Keratinocyte (primary cell): ENCODE measurements at regions not wholly inside any gene's neighbourhood (a gene's known extent, or its start where the extent isn't known, plus 50 kb on each side); places are given as distances from the start of the nearest gene placed in this dataset.

Source experiments
- DNase-seq: peaks from one replicate; pipeline ENCODE4 v3.0.0-alpha.2; 2011; ENCODE audit warnings: low read depth, missing footprints, low spot score
- FAIRE-seq: peaks from 2 replicates; lab custom pipeline; 2011; peaks lifted over from hg19 to GRCh38; lab: Jason Lieb, UNC
- H2AFZ ChIP-seq: 2 replicates; pipeline ENCODE4 v1.6.0; 2012; ENCODE audit warnings: low read length, control low read depth, inconsistent platforms; ENCODE audit not compliant: control insufficient read depth
- H3K27ac ChIP-seq: 2 replicates; pipeline ENCODE4 v1.5.1; 2011; ENCODE audit warnings: low read length; ENCODE audit not compliant: control insufficient read depth, insufficient read depth
- H3K27me3 ChIP-seq: 3 replicates; pipeline ENCODE4 v1.6.0; 2011; ENCODE audit warnings: low read length; ENCODE audit not compliant: control insufficient read depth, insufficient read depth; ENCODE audit errors: extremely low read depth
- H3K36me3 ChIP-seq, 2 experiments: 2 replicates in 1 of 2; 3 replicates in 1 of 2; pipeline ENCODE4 v1.5.1; 2011; ENCODE audit warnings: low read length in 2 of 2, mild to moderate bottlenecking in 1 of 2; ENCODE audit not compliant: control insufficient read depth in 2 of 2, insufficient read depth in 2 of 2; ENCODE audit errors: extremely low read depth in 1 of 2
- H3K4me1 ChIP-seq: 3 replicates; pipeline ENCODE4 v1.5.1; 2011; ENCODE audit warnings: low read length; ENCODE audit not compliant: control insufficient read depth, insufficient read depth; ENCODE audit errors: extremely low read depth
- H3K4me2 ChIP-seq: 3 replicates; pipeline ENCODE4 v1.6.0; 2011; ENCODE audit warnings: low read depth, low read length; ENCODE audit not compliant: control insufficient read depth, insufficient read depth; ENCODE audit errors: extremely low read depth
- H3K4me3 ChIP-seq, 3 experiments: fragments of 200-600 bp in 1 of 3; sonication (generic) in 1 of 3; 2 replicates in 2 of 3; 3 replicates in 1 of 3; pipeline ENCODE4 v1.5.1; 2011 to 2016; ENCODE audit warnings: low read length in 3 of 3, mild to moderate bottlenecking in 3 of 3, control low read depth in 2 of 3, inconsistent platforms in 1 of 3, low read depth in 1 of 3, mixed read lengths in 1 of 3, mixed run types in 1 of 3, moderate library complexity in 1 of 3; ENCODE audit not compliant: control insufficient read depth in 2 of 3, insufficient read depth in 2 of 3; ENCODE audit errors: extremely low read depth in 1 of 3
- H3K79me2 ChIP-seq: 2 replicates; pipeline ENCODE4 v1.6.0; 2012; ENCODE audit warnings: low read length; ENCODE audit not compliant: control insufficient read depth, insufficient read depth
- H3K9ac ChIP-seq: 3 replicates; pipeline ENCODE4 v1.6.0; 2011; ENCODE audit warnings: low read length; ENCODE audit not compliant: control insufficient read depth, insufficient read depth; ENCODE audit errors: extremely low read depth
- H3K9me1 ChIP-seq: 3 replicates; pipeline ENCODE4 v1.6.0; 2011; ENCODE audit warnings: low read length; ENCODE audit not compliant: control insufficient read depth, insufficient read depth; ENCODE audit errors: extremely low read depth
- H3K9me3 ChIP-seq: 2 replicates; pipeline ENCODE4 v1.5.1; 2012; ENCODE audit warnings: low read depth, low read length; ENCODE audit not compliant: control insufficient read depth
- H4K20me1 ChIP-seq: 3 replicates; pipeline ENCODE4 v1.6.0; 2011; ENCODE audit warnings: low read length; ENCODE audit not compliant: control insufficient read depth, insufficient read depth; ENCODE audit errors: extremely low read depth
- CTCF ChIP-seq, 3 experiments: IDR thresholded peaks in 1 of 3; conservative IDR thresholded peaks in 1 of 3; optimal IDR thresholded peaks in 1 of 3; 2 replicates in 2 of 3; 3 replicates in 1 of 3; pipeline versions ENCODE3 to v1.5.1; 2011; ENCODE audit warnings: low read length in 3 of 3, mild to moderate bottlenecking in 3 of 3, moderate library complexity in 2 of 3, control low read depth in 1 of 3, inconsistent platforms in 1 of 3; ENCODE audit not compliant: insufficient read depth in 2 of 3; ENCODE audit errors: extremely low read depth in 1 of 3
- EZH2 ChIP-seq: IDR thresholded peaks from one replicate; pipeline ENCODE4 v1.6.1; 2012; ENCODE audit warnings: inconsistent platforms, mild to moderate bottlenecking, low read length, moderate library complexity
- dilution Hi-C: fragments of 300-500 bp; cut with MboI; formaldehyde crosslinking; loops from one replicate; pipeline ENCODE4 v1.7.0; 2020; ENCODE audit warnings: low sequenced_read_pairs; ENCODE audit not compliant: extremely low pct_ligation_motif_present

- H3K27me3 ChIP-seq = no peaks in the 10 kb centered on the region
- no peaks in the 10 kb centered on the region for H3K36me3 ChIP-seq
- H3K79me2 ChIP-seq = no peaks in the 10 kb centered on the region
- FAIRE-seq (no peak), DNase-seq (no peak)
- no peaks in the 10 kb centered on the region for H3K9me1 ChIP-seq
- H3K27ac ChIP-seq = no peak overlapping the region
- H3K4me1 ChIP-seq = no peaks in the 10 kb centered on the region
- TF ChIP-seq CTCF (optimal IDR thresholded peaks at IDR 0.05 in 1 of 3, IDR thresholded peaks at IDR 0.05 in 1 of 3, conservative IDR thresholded peaks at IDR 0.05 in 1 of 3; ENCODE audit: extremely low read depth in 1 of 3, insufficient read depth in 2 of 3, low read length in 3 of 3) (no peak), EZH2 (no peak)
- H3K4me2 ChIP-seq = no peak overlapping the region
- H4K20me1 ChIP-seq = no peaks in the 10 kb centered on the region
- dilution Hi-C loops = no loop called here
- H3K9me3 ChIP-seq = no peaks in the 10 kb centered on the region
- H3K9ac ChIP-seq = no peak overlapping the region
- H2AFZ ChIP-seq = no peak overlapping the region
- H3K4me3 ChIP-seq = no peak overlapping the region
These were observed 1040.6 kb upstream of the SPRY2 start for GRCh38 chr13:81381560-81381959.

- H3K9ac ChIP-seq = no peak overlapping the region
- H3K27me3 ChIP-seq = no peaks in the 10 kb centered on the region
- FAIRE-seq (no peak), DNase-seq (no peak)
- no peaks in the 10 kb centered on the region for H3K9me1 ChIP-seq
- H3K4me2 ChIP-seq = no peak overlapping the region
- TF ChIP-seq CTCF (optimal IDR thresholded peaks at IDR 0.05 in 1 of 3, IDR thresholded peaks at IDR 0.05 in 1 of 3, conservative IDR thresholded peaks at IDR 0.05 in 1 of 3; ENCODE audit: extremely low read depth in 1 of 3, insufficient read depth in 2 of 3, low read length in 3 of 3) (no peak), EZH2 (no peak)
- H3K27ac ChIP-seq = no peak overlapping the region
- no peaks in the 10 kb centered on the region for H3K9me3 ChIP-seq
- no peaks in the 10 kb centered on the region for H3K4me1 ChIP-seq
- H4K20me1 ChIP-seq = no peaks in the 10 kb centered on the region
- H3K4me3 ChIP-seq = no peak overlapping the region
- no peaks in the 10 kb centered on the region for H3K36me3 ChIP-seq
- H3K79me2 ChIP-seq = no peaks in the 10 kb centered on the region
- H2AFZ ChIP-seq = no peak overlapping the region
- dilution Hi-C loops = no loop called here
These were observed 1038.3 kb upstream of the SPRY2 start for GRCh38 chr13:81379183-81379582.
